ENCODE measurements at regions not wholly inside any gene's neighbourhood (a gene's known extent, or its start where the extent isn't known, plus 50 kb on each side); places are given as distances from the start of the nearest gene placed in this dataset.

- Histone ChIP-seq H3K18ac (ENCODE audit: low read depth, low read length) (no peak overlapping the region), H3K23ac (ENCODE audit: low read depth, low read length) (no peak overlapping the region), H3K9me1 (ENCODE audit: insufficient read depth, low read length) (no peaks in the 10 kb centered on the region), H4K8ac (ENCODE audit: low read depth in 2 of 2, low read length in 2 of 2) (no peak overlapping the region), H3K4me2 (ENCODE audit: low read depth, low read length) (no peak overlapping the region), H2BK5ac (ENCODE audit: low read depth, low read length, poor library complexity, severe bottlenecking) (no peak overlapping the region), H3K4me3 (ENCODE audit: insufficient read depth, low read depth, low read length) (no peak overlapping the region), H3K9ac (ENCODE audit: low read depth, low read length) (no peak overlapping the region), H3K36me3 (ENCODE audit: control insufficient read depth, insufficient read depth, low read length) (no peaks in the 10 kb centered on the region), H4K20me1 (ENCODE audit: insufficient read depth, low read length) (no peaks in the 10 kb centered on the region), H2BK120ac (ENCODE audit: low read depth, low read length) (no peak overlapping the region), H2AK5ac (ENCODE audit: low read depth, low read length) (no peak overlapping the region), H3K4me1 (ENCODE audit: control insufficient read depth, insufficient read depth, low read length) (no peaks in the 10 kb centered on the region), H3K9me3 (ENCODE audit: control insufficient read depth, insufficient read depth, low read length) (peaks cover 75% of the 10 kb centered on the region), H3K56ac (ENCODE audit: extremely low read depth, insufficient read depth, low read length) (no peak overlapping the region), H3K27me3 (ENCODE audit: control insufficient read depth, insufficient read depth, low read length) (no peaks in the 10 kb centered on the region), H2AK9ac (replicated peaks; ENCODE audit: low read depth, low read length, poor library complexity) (no peak overlapping the region), H2BK15ac (ENCODE audit: low read depth, low read length) (no peak overlapping the region), H4K5ac (ENCODE audit: low read depth, low read length) (no peak overlapping the region), H4K91ac (ENCODE audit: insufficient read depth, low read depth, low read length) (no peak overlapping the region), H2AFZ (replicated peaks; ENCODE audit: low read length, poor library complexity) (no peak overlapping the region), H3K27ac (ENCODE audit: insufficient read depth, low read length) (no peak overlapping the region), H3K14ac (replicated peaks; ENCODE audit: low read depth, low read length) (no peak overlapping the region), H3K79me1 (ENCODE audit: low read depth in 1 of 2, low read length in 2 of 2) (no peaks in the 10 kb centered on the region), H3K4ac (ENCODE audit: low read depth, low read length) (no peak overlapping the region), H2BK20ac (ENCODE audit: low read depth, low read length) (no peak overlapping the region)
- no peak for DNase-seq
- 70% methylated on average over 10 of the region's 19 CpGs; no CpG with 5 or more reads in 1 of the 2 experiments for WGBS, 2 experiments (ENCODE audit: extremely low coverage in 2 of 2, insufficient read length in 1 of 2)
- ATAC-seq (ENCODE audit: low read depth): no peak
- no TSS peak for BruUV-seq (replicated peaks)
- dilution Hi-C loops (cut with HindIII; ENCODE audit: low sequenced_read_pairs, unreplicated experiment): no loop called here
- intact Hi-C loops (cut with micrococcal nuclease): no loop called here
- ChIA-PET CTCF (no interaction called here), POLR2A (ENCODE audit: unreplicated experiment) (no interaction called here)
- no peak for TF ChIP-seq MXI1 (IDR thresholded peaks at IDR 0.05; ENCODE audit: borderline replicate concordance, low read depth, low read length)
- no peak for TF ChIP-seq POLR2A (IDR thresholded peaks at IDR 0.05; ENCODE audit: low read depth, low read length)
- TF ChIP-seq MAZ (IDR thresholded peaks at IDR 0.05; ENCODE audit: borderline replicate concordance, low read depth, low read length): no peak
- in situ Hi-C loops (cut with MboI; ENCODE audit: low sequenced_read_pairs): no loop called here
Observed at GRCh38 chr22:47448231-47449223, 686.1 kb downstream of the TBC1D22A start.

Data from IMR-90 (cell line).